ENCODE measurements at regions not wholly inside any gene's neighbourhood (a gene's known extent, or its start where the extent isn't known, plus 50 kb on each side); places are given as distances from the start of the nearest gene placed in this dataset.

GRCh38 chr20:56835829-56836550 lies 206.9 kb downstream of the TFAP2C start:
- no peak for DNase-seq (ENCODE audit: low read depth in 2 of 2)

GRCh38 chr20:56839222-56839621 lies 210.1 kb downstream of the TFAP2C start:
- DNase-seq (ENCODE audit: low read depth in 2 of 2): no peak

GRCh38 chr20:56839786-56840185 lies 210.7 kb downstream of the TFAP2C start:
- no peak for DNase-seq (ENCODE audit: low read depth in 2 of 2)

DNA sequence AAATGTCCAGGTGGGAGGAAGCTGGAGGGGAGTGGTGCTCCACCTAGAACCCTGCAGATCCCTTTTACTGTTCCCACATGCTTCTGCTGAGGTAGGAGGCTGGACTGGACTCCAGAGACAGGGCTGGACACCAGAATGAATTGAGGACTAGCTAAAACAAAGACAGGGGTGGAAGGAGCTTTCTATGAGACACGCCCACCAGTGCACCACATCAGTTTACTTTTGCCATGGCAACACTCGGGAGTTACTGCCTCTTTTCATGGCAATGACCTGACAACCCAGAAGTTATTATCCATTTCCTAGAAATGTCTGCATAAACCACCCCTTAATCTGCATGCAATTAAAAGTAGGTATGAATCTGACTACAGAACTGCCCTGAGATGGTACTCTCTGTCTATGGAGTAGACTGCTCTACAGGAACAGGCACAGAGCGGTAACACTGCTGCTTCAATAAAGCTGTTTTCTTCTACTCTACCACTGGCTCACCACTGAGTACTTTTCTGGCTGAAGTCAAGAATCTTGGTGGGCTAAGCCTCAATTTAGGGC lies 211.7 kb downstream of the TFAP2C start:
- no peak for DNase-seq (ENCODE audit: low read depth in 2 of 2)

DNA sequence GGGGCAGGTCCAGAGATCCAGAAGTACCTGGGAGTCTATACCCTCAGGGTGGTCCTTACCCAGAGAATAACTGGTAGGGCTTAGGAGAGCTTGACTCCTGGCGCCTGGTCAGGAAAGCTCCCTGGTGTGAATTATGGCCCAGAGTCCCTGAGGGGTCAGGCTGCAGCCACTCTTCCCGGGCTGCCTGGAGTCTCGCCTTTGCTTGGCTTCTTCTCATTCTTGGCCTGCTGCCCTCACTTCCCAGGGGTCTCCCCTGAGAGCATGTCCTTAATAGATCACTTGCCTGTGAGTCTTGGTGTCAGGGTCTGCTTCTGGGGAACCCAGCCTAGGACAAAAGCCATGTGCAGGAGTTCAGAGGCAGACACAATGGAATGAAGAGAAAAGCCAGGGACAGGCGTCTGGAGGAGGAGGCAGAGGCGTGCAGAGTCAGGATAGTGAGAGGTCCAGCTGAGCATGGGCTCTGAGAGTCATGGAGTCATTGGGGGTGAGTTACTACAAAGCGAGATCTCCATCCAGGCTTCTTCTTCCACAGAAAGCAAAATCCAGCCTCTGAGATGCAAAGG lies 212.3 kb downstream of the TFAP2C start:
- no peak for DNase-seq (ENCODE audit: low read depth in 2 of 2)

GRCh38 chr20:56842056-56842455 lies 212.9 kb downstream of the TFAP2C start:
- no peak for DNase-seq (ENCODE audit: low read depth in 2 of 2)

DNA sequence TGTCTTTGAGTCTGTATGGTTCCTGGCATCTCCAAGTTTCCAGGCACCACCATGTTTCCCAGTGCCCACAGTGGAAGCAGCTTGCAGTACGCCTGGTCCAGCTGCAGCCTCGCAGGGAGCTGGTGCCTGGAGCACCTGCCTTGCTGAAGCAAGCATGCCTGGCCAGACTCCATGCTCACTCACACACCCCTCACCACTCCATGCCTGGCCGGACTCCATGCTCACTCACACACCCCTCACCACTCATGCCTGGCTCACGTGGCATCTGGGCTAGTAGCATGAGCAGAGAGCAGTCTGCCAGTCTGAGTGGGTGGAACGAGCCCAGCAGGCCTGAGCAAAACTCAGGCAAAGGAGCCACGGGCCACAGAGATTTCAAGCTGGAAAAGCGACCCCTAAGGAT lies 214.3 kb downstream of the TFAP2C start:
- DNase-seq (ENCODE audit: low read depth in 2 of 2): no peak

DNA sequence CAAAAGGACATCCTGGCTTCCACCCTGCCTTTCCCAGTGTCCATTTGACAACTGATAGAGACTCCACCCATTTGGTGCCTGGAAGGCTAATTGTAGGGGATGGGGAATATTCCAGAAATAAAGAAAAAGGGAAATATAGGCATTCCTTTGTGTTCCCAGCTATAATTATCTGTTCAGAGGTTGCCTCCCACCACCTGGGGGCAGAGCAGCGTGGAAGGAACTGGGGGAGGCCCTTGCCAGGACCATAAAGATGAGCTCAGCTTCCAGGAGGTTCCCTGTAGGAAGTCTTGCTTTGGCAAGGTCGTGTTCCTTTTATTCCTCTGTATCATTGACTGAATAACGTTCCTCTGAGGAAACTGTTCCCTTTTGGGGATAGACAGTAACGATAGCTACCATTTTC lies 214.7 kb downstream of the TFAP2C start:
- DNase-seq (ENCODE audit: low read depth in 2 of 2): no peak

DNA sequence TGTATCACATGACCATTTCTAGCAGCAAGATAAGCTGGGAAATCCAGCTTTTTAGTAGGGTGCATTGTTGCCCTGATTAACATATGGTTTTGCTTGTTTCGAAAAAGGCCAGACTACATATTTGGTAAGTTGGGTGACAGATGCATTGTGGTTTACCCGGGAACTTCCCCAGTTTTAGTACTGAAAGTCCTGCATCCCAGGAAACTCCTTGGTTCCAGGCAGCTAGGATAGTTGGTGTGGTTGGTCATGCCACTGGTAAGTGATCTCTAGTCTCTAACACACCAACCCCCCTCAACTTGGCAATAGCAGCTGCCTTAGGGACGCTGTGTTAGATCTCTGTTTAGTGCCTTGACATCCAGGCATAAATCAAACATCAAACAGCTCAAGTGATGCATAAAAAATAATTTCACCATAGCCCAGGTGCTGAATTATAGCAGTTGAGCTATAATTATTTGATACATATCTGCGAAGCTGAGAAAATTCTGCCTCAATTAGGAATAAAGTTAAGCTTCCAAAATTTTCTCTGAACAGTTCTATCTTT lies 216.5 kb downstream of the TFAP2C start:
- DNase-seq (ENCODE audit: low read depth in 2 of 2): no peak

- DNase-seq (ENCODE audit: low read depth in 2 of 2): no peak
Observed at GRCh38 chr20:56848561-56848960, 219.5 kb downstream of the TFAP2C start.

DNA sequence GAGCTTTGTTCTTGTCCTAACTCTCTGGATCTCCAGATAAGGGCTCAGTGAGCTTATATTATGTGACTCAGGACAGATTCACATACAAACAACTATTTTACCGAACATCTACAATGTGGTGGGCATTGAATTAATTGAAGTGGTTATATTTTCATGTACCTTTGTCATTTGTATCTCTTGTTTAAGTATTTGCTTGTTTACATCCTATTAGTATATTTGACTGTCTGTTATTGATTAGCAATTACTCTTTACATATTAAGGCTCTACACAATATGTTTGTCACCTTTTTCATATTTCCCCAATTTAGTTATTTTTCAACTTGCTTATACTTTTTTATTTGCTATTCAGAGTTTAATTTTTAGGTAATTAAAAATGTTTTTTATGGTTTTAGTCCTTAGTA lies 222.4 kb downstream of the TFAP2C start:
- no peak for DNase-seq (ENCODE audit: low read depth in 2 of 2)

GRCh38 chr20:56855708-56856107 lies 226.6 kb downstream of the TFAP2C start:
- no peak for DNase-seq (ENCODE audit: low read depth in 2 of 2)

GRCh38 chr20:56857950-56858349 lies 228.8 kb downstream of the TFAP2C start:
- no peak for DNase-seq (ENCODE audit: low read depth in 2 of 2)

DNA sequence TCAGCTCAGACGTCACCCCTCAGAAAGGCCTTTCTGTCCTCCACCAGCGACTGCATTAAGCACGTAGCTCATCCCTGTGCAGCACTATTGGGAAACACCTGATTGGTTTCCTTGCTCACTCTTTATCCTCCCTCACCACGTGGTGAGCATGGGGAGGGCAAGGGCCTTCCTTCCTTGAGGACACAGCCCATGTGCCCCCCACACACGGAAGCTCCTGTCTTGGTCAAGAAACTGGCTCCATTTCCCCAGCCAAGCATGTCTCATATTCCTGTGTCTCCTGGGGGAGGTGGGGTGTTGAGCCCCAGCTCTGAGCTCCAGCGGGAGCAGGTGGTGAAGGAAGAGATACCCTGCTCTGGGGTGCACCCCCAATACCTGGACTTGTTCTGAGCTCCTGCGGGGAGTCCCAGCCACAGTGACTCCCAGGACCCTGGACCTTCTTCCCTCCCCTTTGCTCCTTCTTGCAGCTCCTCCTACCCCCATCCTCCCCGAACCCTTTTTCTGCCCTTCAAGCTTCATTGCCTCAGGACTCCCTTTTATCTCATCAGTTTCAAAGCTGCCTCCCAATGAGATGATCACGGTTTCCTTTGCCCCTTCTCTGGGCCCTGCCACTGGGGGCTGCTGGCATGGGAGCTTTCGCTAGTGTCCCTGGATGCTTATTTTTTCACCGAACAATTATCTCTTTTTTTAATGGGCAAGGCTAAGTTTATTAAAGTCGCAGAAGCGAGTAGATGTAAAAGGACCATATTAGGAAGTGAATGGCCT lies 230.1 kb downstream of the TFAP2C start:
- DNase-seq (ENCODE audit: low read depth in 2 of 2): no peak

GRCh38 chr20:56859801-56860261 lies 230.7 kb downstream of the TFAP2C start:
- DNase-seq (ENCODE audit: low read depth in 2 of 2): no peak

DNA sequence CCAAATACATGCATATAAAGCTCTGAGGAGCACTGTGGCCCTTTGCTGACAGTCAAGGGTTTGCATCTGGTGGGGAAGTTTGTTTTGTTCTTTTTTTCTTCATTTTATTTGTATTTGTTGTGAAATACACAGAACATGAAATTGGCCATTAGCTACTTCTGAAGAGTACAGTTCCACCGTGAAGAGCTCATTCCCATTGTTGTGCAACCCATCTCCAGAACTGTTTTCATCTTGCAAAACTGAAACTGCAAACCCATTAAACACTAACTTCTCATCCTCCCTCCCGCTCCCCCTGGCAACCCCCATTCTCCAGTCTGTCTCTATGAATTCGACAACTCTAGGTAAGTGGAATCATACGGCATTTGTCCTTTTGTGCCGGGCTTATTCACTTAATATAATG lies 231.3 kb downstream of the TFAP2C start:
- no peak for DNase-seq (ENCODE audit: low read depth in 2 of 2)

DNA sequence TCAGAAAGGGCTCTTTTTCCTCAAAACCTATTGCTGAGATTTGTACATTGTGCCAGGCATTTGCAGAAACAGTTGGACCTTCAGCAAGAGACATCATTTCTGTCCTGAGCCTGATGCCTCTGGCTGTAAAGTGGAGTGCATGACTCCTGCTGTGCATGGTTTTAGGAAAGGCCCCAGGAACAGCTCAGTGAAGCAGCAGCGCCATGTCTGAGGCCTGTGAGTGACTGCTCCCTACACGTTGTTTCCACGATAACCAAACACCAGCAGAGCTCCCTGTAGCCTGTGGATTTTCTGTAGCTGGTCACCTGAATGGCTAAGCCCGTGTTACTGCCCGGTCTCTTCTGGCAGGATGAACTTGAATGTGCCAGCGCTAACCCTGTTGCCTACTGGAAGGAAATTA lies 232.5 kb downstream of the TFAP2C start:
- DNase-seq (ENCODE audit: low read depth in 2 of 2): no peak

DNA sequence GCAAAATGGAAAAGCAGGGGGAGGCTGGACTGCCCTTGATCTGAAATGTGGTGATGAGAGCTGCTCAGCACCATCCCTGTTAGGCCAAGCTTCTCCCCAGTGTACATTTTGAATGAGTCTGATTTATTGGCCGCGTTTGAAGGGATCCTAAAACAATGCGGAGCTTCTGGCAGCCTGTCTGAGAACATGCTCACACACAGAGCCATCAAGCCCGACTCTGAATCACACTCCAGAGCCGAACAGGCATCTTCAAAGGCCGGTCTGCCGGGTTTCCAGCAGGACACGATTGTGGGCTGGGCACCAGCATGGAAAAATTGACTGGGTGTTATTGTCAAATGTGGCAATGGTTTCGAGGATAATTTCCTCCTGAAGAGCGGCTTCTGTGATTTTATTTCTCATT lies 235.9 kb downstream of the TFAP2C start:
- DNase-seq (ENCODE audit: low read depth in 2 of 2): no peak

DNA sequence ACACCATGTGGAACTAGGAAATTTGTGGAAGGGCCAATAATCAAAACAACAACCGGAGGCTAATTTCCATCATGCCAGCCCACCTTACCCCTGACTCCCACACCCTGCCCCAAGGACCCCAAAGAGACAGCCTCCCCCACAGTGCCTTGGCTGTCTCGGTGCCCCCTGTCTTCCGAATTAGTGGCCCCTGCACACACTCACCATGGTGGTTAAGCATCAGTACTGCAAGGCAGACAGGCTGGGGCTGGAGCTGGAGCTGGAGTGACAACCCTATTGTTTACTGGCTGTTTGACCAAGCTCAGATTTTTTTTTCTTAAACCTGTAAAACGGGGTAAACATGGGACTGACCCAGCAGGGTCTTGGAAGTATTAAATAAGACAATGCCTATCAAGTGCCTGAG lies 238.0 kb downstream of the TFAP2C start:
- no peak for DNase-seq (ENCODE audit: low read depth in 2 of 2)

- no peak for DNase-seq (ENCODE audit: low read depth in 2 of 2)
Observed at GRCh38 chr20:56868746-56869145, 239.6 kb downstream of the TFAP2C start.

GRCh38 chr20:56870271-56870670 lies 241.2 kb downstream of the TFAP2C start:
- no peak for DNase-seq (ENCODE audit: low read depth in 2 of 2)

DNA sequence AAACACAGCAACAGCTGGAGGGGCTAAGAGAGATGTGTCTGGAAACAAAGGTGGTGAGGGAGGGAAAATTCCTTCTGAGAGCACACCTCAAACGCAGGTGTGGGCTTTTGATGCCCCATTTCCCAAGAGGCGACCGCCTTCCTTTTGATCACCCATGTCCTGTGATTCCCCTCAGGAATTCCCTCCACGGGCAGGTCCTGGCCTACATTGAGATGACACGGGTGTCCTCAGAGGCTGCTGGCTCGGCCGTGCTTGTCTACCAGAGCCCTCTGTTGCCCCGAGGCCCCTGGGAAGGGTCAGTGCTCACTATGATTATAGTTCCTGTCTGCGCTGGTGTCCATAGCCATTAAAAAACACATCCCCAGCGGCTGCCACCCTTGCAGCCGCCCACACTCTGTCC lies 242.6 kb downstream of the TFAP2C start:
- DNase-seq (ENCODE audit: low read depth in 2 of 2): no peak

Data from stimulated activated CD8-positive, alpha-beta memory T cell treated with anti-CD3 and anti-CD28 coated beads, Interleukin-2, amount 100 ng/mL, for 48 hours (primary cell).